Neural cell (in vitro differentiated cells): ENCODE measurements at regions not wholly inside any gene's neighbourhood (a gene's known extent, or its start where the extent isn't known, plus 50 kb on each side); places are given as distances from the start of the nearest gene placed in this dataset.

Experiments used
- EP300 ChIP-seq: fragments of 450-650 bp; conservative IDR thresholded peaks from 2 replicates; pipeline ENCODE4 v1.6.1; 2014; ENCODE audit warnings: antibody characterized with exemption, mild to moderate bottlenecking, moderate library complexity; ENCODE audit not compliant: poor library complexity, severe bottlenecking
- EZH2 ChIP-seq: fragments of 200-600, 300-800 bp; shearing (Covaris generic), sonication (generic); IDR thresholded peaks from 2 replicates; pipeline ENCODE4 v1.6.1; 2014; ENCODE audit warnings: antibody characterized with exemption, low read length, borderline replicate concordance, mild to moderate bottlenecking; ENCODE audit not compliant: insufficient read depth, poor library complexity, severe bottlenecking
- MXI1 ChIP-seq: fragments of 450-650 bp; conservative IDR thresholded peaks from 2 replicates; pipeline ENCODE4 v1.6.1; 2014; ENCODE audit warnings: antibody characterized with exemption, mild to moderate bottlenecking; ENCODE audit not compliant: poor library complexity, severe bottlenecking
- POLR2AphosphoS5 ChIP-seq: IDR thresholded peaks from 2 replicates; pipeline ENCODE4 v1.6.1; 2012
- RAD21 ChIP-seq: fragments of 450-650 bp; conservative IDR thresholded peaks from 2 replicates; pipeline ENCODE4 v1.6.1; 2014; ENCODE audit warnings: antibody characterized with exemption, mild to moderate bottlenecking, moderate library complexity
- SMC3 ChIP-seq: fragments of 450-650 bp; conservative IDR thresholded peaks from 2 replicates; pipeline ENCODE4 v1.6.1; 2014; ENCODE audit warnings: antibody characterized with exemption, mild to moderate bottlenecking, moderate library complexity; ENCODE audit not compliant: poor library complexity
- TAF1 ChIP-seq: IDR thresholded peaks from 2 replicates; pipeline ENCODE4 v1.6.1; 2012; ENCODE audit warnings: low read depth
- TF ChIP-seq, protein P1 (sequence below): fragments of 450-650 bp; IDR thresholded peaks from 2 replicates; pipeline ENCODE4 v1.5.1; 2014; ENCODE audit warnings: antibody characterized with exemption, mild to moderate bottlenecking, moderate library complexity; ENCODE audit not compliant: poor library complexity, severe bottlenecking

DNA sequence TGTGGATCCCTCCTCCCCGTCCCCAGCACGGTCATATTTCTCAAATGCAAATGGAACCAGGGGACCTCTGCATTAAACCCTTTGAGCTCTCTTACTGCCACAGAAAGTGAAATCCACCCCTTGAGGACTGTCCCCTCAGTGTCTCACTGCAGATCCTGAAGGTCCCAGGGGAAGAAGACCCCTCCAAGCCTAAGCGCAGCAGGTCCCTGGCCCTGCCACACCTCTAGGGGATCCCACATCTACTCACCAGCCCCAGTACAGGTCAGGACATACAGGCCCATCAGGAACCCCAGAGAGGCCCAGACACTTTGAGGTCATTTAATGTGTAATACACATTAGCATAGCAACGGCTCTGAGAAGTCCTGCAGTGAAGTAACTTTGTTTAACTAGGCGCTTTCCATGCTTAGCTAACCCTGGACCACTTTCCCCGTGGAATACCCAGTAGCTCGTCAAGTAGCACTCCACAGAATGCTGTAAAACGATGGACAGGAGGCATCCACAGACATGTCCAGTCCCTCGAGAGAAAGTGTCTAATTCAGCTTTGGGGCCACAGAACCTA lies 54.7 kb upstream of the ALDH1B1 start:
- TF ChIP-seq, protein P1, sequence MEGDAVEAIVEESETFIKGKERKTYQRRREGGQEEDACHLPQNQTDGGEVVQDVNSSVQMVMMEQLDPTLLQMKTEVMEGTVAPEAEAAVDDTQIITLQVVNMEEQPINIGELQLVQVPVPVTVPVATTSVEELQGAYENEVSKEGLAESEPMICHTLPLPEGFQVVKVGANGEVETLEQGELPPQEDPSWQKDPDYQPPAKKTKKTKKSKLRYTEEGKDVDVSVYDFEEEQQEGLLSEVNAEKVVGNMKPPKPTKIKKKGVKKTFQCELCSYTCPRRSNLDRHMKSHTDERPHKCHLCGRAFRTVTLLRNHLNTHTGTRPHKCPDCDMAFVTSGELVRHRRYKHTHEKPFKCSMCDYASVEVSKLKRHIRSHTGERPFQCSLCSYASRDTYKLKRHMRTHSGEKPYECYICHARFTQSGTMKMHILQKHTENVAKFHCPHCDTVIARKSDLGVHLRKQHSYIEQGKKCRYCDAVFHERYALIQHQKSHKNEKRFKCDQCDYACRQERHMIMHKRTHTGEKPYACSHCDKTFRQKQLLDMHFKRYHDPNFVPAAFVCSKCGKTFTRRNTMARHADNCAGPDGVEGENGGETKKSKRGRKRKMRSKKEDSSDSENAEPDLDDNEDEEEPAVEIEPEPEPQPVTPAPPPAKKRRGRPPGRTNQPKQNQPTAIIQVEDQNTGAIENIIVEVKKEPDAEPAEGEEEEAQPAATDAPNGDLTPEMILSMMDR = no peak
- TF ChIP-seq EP300 (no peak), EZH2 (no peak), TAF1 (no peak), MXI1 (no peak), POLR2AphosphoS5 (no peak), SMC3 (no peak), RAD21 (no peak)
